ENCODE measurements at regions not wholly inside any gene's neighbourhood (a gene's known extent, or its start where the extent isn't known, plus 50 kb on each side); places are given as distances from the start of the nearest gene placed in this dataset.

DNA sequence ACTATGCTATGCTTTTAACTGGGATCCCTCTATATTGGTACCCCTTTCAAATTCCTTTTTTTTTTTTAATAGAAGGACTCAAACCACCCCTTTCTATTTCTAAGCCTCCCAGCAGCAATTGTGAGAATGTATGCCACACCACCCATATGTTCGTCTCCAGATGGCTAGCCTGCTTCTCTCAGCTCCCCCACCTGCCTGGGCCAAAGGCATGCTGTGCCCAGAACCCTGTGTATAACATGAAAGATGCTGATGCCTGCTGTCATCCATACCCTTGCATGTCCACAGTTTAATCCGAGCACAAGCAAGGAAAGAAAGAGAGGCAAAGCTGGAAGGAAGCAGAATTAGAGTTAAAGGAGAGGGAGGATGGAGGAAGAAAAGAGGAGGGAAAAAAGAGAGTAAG lies 159.5 kb upstream of the CNTN6 start:
- DNase-seq (ENCODE audit: low spot score), result no peak

DNA sequence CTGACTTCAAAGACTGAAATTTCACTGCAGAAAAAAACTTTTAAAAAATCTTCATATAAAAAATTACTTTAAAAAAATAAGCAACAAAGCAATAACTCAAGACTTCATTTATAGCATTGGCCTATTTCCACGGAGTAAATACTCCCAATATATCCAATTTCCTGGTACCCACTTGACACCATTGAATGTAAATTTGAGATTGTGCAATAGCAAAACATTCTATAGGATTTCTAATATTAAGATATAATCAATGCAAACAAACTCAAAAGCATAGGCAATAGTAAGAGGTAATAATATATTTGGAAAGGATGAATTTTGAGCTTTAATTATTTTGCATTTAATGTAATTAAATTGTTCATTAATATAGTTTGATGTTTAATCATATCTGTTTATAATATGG lies 148.0 kb upstream of the CNTN6 start:
- no peak for DNase-seq (ENCODE audit: low spot score)

DNA sequence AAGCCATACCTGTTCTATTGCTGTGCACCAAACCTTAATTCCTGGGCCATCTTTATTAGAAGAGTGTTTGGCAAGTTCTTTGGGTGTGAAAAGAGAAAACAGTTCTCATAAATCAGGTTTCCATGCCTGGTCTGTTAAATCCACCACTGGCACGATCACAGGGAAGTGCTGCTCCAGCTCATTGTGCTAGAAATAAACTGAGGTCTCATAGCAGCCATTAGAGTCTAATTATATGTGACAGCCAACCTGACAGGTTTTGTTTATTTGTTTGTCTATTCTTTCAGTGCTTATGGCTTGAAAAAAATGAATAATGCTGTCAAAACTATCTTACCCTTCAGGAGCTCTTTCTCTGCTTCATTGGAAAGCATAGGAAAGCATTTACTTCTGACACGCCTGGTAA lies 147.1 kb upstream of the CNTN6 start:
- DNase-seq (ENCODE audit: low spot score), result no peak

DNA sequence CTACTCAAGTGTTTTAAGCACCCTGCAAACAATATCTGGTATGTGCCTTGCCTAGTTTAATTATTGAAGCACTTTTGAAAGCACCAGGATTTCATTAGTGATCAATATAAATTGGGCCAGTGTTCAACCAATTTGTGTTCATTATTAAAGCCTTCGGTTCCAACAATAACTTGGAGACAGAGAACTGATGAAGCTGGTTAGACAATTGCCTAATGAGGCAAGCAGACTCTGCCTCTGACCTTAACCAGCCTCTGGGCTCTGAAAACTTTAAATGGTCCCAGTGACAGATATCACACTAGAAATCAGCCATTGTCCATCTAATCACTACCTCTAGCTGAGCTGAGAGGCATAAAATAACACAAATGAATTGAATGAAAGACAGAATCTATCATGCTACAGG lies 139.9 kb upstream of the CNTN6 start:
- DNase-seq (ENCODE audit: low spot score), result no peak

DNA sequence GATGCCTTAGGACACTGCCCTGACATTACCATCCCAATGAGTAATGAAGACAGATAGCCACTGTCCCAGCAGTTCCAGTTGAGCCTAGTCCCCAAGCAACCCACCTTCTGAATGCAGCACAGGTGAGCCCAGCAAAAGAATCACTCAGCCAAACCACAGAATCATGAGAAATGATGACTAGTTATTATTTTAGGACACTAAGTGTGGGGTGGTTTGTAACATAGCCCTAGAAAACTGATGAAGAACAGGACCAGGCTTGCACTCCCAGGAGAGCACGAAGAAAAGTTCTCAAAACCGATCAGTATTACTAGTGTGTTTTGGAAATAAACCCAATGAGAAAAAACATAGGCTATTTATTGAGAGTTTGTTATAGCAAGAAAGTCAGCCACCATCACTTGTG lies 129.6 kb upstream of the CNTN6 start:
- DNase-seq (ENCODE audit: low spot score), result no peak

DNA sequence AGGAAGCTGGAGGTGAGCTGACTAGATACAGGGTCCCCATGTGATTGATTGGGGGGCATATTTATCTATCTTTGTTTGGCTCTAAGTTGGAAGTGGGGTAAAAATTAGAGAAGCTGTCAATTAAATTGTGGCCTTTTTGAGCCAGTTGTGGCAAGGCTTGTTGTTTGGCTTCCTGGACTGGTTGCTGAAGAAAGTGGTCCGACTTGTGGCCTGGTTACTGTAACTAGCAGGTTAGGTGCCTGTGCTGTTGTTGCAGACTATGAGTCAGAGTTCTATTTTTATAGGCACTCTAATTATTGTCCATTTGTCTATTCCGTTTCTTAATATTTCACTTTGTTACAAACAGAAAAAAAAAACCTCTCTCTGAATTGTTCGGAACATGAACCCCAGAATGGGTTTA lies 129.1 kb upstream of the CNTN6 start:
- DNase-seq (ENCODE audit: low spot score), result no peak

DNA sequence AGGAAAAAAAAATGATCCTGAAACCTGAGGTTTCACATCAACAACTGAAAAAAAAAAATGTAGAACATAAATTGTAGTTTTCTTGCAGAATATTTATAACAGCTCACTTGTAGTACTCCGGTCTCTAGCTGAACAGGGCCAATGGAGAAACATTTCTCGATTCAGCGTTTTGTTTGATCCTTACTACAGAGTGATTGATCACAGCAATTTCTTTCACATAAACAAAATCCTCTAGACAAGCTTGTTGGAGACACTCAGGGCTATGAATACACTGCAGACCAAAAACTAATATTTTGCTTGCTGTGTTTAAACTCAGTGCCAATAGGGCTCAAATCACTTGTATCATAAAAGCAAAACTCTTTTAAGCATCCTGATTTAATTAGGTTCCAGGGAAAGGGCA lies 127.0 kb upstream of the CNTN6 start:
- no peak for DNase-seq (ENCODE audit: low spot score)

DNA sequence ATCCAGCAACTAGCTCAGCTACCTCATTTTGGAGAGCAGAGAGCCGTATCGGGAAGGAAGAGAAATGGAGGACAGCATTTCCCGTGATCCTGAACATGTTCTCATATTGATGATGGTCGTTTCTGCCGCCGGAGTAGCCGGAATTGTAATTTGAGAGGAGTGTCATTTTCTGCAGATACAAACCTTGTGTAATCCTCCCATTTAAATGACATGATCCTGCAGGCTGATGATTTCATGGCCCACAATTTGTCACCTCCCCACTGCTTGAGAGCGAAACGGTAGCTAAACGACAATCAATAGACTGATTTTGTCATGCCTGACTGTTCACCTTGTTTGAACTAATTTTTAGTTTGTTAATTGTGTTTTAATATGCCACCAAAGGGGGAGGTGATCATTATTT lies 126.5 kb upstream of the CNTN6 start:
- DNase-seq (ENCODE audit: low spot score), result no peak

DNA sequence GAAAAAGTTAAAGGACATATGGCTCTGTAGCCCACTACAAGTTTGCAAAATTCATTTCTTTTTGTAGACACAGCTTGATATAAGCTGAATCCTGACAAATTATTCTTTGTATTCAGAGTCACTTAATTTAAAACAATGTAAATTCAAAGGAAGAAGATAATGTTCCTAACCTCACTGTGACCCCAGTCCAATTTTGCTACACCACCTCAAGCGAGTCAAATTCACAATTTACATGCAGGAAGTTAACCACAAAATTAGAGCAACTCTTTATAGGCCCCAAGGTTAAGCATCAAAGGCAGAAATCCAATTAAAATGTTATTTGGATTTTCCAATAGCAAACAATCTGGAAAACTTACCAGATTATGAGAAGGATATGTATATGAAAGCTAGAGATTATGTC lies 119.5 kb upstream of the CNTN6 start:
- no peak for DNase-seq (ENCODE audit: low spot score)

DNA sequence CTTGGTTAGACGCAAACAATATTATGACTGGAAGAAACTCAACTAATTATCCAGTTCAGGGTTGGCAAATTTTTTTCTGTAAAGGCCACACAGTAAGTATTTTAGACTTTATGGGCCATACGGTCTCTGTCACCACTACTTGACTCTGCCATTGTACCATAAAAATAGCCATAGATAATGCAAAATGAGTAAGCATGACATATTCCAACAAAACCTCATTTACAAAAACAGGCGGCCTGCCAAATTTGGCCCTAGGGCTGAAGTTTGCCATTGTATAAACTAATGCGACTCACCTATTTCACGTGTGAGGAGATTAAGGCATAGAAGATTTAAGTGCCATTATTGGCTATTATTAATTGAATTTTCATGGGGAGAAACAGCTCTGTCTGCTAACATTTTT lies 116.8 kb upstream of the CNTN6 start:
- no peak for DNase-seq (ENCODE audit: low spot score)

DNA sequence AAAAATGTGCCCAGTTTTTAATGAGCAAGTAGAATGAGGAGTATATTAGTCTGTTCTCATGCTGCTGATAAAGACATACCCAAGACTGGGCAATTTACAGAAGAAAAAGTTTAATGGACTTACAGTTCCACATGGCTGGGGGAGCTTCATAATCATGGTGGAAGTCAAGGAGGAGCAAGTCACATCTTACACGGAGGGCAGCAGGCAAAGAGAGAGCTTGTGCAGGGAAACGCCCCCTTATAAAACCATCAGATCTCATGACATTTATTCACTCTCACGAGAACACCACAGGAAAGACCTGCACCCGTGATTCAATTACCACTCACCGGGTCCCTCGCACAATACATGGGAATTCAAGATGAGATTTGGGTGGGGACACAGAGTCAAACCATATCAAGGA lies 111.7 kb upstream of the CNTN6 start:
- DNase-seq (ENCODE audit: low spot score), result no peak

DNA sequence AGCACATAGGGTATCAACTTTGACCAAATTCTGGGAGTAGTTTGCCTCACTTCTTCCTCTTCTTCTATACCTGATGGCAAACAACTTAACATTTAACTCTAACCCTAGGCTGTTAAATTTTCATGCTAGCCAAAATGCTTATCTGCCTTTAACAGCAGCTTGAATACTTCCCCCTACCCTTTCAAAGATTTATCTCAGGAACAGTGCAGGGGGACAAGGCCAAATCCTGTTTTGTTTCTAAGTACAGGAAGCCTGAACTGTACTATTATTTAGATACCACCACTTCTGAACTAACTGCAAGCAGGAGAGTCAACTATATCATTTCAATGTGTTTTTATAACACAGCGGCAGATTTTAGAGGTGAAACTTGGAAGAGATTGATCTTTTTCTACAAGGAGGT lies 104.0 kb upstream of the CNTN6 start:
- no peak for DNase-seq (ENCODE audit: low spot score)

DNA sequence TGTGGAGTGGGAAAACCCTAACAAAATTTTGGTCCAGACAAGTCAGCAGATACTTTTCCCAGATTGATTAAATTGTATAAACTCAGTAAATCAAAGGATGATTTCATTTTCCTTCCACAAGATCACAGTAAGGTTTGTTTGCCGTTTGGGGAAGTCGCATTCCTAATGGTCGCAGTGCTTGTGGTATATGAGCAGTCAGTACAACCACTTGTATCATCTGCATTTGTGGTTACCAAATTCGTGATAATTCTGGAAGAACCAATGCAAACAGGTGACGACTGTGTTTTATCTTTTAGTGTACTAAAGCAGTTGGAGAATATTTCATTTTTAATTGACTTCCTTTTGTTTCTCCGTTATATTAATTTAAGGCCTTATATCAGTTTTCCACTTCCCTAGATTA lies 100.0 kb upstream of the CNTN6 start:
- DNase-seq (ENCODE audit: low spot score), result no peak

DNA sequence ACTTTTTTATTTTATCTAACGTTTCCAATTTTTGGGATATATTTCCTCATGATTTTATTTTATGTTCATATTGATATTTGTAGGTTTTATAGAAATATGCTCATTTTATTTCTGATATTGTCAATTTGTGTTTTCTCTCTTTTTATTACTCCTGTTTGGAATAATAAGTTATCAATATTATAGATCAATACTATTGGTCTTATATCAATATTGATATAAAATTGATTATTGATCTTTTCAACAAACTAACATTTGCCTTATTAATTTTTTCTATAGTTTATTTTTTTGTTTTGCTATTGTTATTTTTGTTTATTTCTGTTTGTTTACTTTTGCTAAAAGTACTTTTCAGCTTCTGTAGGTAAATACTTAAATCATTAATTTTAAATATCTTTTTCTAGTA lies 90.8 kb upstream of the CNTN6 start:
- no peak for DNase-seq (ENCODE audit: low spot score)

DNA sequence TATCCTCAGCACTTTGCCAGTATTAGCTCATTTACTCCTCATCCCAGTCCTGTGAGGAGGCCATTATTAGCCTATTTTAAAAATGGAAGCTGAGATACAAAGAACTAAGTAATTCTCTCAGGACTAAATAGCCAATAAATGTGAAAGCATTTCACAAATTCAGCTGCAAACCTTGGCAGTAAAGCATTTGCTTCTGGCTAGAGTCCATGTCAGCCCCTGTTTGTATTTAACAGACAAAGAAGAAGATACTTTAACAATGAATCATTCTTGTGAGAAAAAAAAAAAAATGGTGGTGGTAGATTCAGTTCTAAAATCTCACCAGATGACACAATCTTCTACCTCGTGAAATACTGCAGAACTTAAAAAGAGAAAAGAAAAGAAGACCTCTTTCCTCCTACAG lies 85.0 kb upstream of the CNTN6 start:
- DNase-seq (ENCODE audit: low spot score), result no peak

DNA sequence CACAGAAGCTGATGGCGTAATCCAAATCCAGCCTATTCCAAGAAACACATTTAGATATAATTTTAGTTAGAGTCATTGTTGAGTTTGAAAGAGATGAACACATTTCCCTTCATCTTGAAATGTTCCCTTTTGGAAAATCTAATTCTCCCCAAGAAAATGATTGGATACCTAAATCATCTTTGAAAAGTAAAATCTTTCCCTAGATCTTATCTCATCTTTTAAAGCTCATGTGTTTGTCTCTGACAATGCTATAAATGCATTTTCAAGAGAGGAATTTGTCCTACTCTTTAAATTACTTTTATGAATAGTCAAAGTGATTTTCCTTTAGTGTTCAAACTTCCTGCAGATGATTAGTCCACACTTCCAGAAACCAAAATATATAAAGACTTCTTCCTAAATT lies 82.6 kb upstream of the CNTN6 start:
- DNase-seq (ENCODE audit: low spot score), result no peak

DNA sequence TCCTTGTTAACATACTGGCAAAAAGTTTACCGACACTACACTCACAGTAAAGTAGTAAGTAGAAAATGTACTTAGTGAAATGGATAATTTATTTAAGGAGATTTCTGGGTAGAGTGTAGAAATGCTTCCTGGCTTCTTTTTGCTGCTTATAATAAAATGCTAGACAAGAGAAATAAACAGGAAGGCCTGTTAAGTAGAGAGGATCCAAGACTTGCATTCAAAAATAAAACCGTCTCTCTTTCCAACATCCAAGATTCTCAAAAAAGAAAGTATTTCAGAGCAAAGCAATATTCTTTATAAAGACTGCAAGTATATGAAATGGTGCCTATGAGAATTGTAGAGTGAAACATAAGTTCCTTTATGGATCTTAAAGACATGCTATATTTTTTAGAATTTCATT lies 77.0 kb upstream of the CNTN6 start:
- no peak for DNase-seq (ENCODE audit: low spot score)

DNA sequence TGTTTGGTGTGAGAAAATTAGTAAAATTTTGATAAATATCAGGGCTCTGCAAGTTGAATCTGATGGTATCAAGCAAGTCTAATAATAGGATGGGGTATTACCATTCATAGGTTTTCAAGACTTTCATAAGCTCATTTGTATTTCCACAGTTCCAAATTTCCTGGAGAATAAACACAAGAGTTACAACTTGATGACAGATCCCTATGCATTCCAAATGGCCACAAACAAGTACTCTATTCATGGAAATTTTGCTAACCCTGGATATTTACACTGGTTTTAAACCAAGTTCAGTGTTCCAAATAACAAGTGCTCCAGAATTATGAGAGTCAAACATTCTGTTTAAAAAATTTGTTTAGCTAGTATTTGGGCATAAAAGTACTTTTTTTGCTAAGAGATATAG lies 75.0 kb upstream of the CNTN6 start:
- no peak for DNase-seq (ENCODE audit: low spot score)

DNA sequence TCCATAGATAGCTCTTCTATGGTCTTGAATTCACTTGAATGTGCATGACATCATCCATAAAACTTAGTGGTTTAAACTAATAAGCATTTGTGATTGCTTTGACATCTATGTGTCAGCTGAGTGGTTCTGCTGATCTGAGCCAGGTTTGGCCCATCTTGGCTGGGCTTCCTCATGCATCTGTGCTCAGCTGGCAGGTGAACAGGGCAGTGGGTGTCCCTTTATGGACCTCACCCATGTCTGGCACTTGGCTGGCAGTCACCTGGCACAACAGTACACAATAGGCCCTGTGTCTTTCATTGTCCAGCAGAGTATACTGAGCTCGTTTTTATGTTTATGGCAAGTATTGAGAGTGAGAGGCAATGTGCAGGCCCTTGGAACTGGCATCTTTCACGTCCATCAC lies 73.7 kb upstream of the CNTN6 start:
- DNase-seq (ENCODE audit: low spot score), result no peak

DNA sequence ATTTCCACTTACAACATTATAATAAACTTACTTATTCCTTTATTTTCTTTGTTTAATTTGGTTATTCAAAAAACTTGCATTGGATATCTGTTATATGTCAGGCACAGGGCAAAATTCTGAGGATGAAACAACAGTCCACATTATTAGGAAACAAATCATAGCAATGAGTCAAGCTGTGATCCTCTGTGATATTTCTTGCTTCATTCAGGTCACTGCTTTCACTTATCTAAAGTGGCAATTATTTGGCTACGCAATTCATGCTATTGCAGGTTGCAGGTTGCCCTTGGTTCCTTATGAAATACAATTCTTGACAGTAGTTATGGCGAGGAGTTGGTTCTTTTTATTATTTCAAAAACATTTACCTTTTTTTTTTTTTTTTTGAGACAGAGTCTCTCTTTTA lies 66.4 kb upstream of the CNTN6 start:
- DNase-seq (ENCODE audit: low spot score), result no peak

DNA sequence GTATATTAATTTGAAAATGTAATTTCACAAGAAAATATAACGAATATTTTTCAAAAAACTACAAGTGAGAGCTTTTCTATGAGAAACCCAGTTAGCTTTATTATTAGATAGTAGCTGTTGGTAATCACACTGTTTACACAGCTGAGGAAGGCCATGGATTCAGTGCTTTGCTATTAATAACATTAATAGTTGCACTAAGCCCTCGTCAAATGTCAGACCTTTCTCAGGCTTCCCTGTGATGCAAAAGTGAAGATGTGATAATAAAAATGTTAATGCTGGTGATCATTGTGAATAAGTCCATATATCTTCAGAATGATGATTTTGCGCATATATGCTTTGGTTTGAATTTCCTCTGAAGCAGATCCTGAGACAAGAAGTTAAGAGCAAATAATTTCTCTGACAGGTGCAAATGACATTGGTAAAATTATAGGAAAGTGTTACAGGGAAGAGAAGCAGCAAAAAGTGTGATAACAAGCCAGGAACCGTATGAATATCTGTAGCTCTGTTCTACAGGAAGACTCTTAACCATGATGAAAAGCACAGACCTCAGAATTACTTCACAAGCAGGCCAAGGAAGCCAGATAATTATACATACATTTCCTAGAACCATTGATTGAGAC lies 56.5 kb upstream of the CNTN6 start:
- DNase-seq (ENCODE audit: low spot score), result no peak

DNA sequence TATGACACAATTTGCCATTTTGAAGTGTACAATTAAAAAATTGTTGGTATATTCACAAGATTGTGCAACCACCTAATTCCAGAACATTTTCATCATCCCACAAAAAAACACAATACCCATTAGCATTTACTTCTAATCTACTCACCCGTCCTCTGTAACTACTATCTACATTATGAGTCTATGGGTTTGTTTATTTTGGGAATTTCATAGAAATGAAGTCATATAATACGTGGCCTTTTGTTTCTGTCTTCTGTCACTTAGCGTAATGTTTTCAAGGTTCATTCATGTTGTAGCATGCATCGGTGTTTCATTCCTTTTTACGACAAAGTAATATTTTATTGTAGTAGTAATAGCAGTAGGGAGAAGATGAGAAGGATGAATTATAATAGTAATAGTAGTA lies 55.2 kb upstream of the CNTN6 start:
- DNase-seq (ENCODE audit: low spot score), result no peak

Data from LoVo (cell line).